GM23338 (cell line): ENCODE measurements at regions not wholly inside any gene's neighbourhood (a gene's known extent, or its start where the extent isn't known, plus 50 kb on each side); places are given as distances from the start of the nearest gene placed in this dataset.

Experiments
- ATAC-seq: fragments of 200-7000 bp; cut with Tn5 transposase; 3 replicates; pipeline ENCODE4 v1.9.1; 2020
- DNase-seq: peaks from one replicate; pipeline ENCODE4 v3.0.0-alpha.2; 2015; ENCODE audit warnings: low spot score
- H2AFZ ChIP-seq: fragments of 200-600 bp; sonication (generic); 2 replicates; pipeline ENCODE4 v1.8.0; 2016; ENCODE audit warnings: antibody characterized with exemption, mild to moderate bottlenecking, moderate library complexity
- H3F3A ChIP-seq: fragments of 200-600 bp; sonication (generic); replicated peaks from 2 replicates; pipeline ENCODE4 v1.8.0; 2017; ENCODE audit warnings: antibody characterized with exemption, mixed run types, low read depth
- H3K27ac ChIP-seq: fragments of 200-600 bp; sonication (generic); 2 replicates; pipeline ENCODE4 v1.6.1; 2016; ENCODE audit warnings: low read depth
- H3K27me3 ChIP-seq: fragments of 200-600 bp; sonication (generic); 2 replicates; pipeline ENCODE4 v1.8.0; 2016; ENCODE audit warnings: mild to moderate bottlenecking, mixed run types, moderate library complexity; ENCODE audit not compliant: insufficient read depth
- H3K36me3 ChIP-seq: fragments of 200-600 bp; sonication (generic); 2 replicates; pipeline ENCODE4 v1.8.0; 2016; ENCODE audit warnings: mild to moderate bottlenecking; ENCODE audit not compliant: insufficient read depth
- H3K4me1 ChIP-seq: fragments of 200-600 bp; sonication (generic); 2 replicates; pipeline ENCODE4 v1.8.0; 2016; ENCODE audit warnings: mild to moderate bottlenecking, moderate library complexity; ENCODE audit not compliant: insufficient read depth
- H3K4me2 ChIP-seq: fragments of 200-600 bp; sonication (generic); 2 replicates; pipeline ENCODE4 v1.7.1; 2017; ENCODE audit warnings: mixed run types
- H3K4me3 ChIP-seq: fragments of 200-600 bp; sonication (generic); 2 replicates; pipeline ENCODE4 v1.6.1; 2016; ENCODE audit warnings: mixed run types
- H3K79me2 ChIP-seq: fragments of 200-600 bp; sonication (generic); replicated peaks from 2 replicates; pipeline ENCODE4 v1.8.0; 2017; ENCODE audit warnings: mild to moderate bottlenecking; ENCODE audit not compliant: insufficient read depth
- H3K9me2 ChIP-seq: fragments of 200-600 bp; sonication (generic); 2 replicates; pipeline ENCODE4 v1.8.0; 2017; ENCODE audit not compliant: insufficient read depth
- H4K20me1 ChIP-seq: fragments of 200-600 bp; sonication (generic); replicated peaks from 2 replicates; pipeline ENCODE4 v1.8.0; 2017; ENCODE audit warnings: mild to moderate bottlenecking; ENCODE audit not compliant: insufficient read depth
- H3K27ac Mint-ChIP-seq: 2 replicates; pipeline ENCODE4 v1.8.0; 2020; ENCODE audit warnings: inconsistent platforms, mild to moderate bottlenecking, moderate library complexity, mixed read lengths
- H3K27me3 Mint-ChIP-seq: 3 replicates; pipeline ENCODE4 v1.8.0; 2022; ENCODE audit warnings: low read depth, mild to moderate bottlenecking, moderate library complexity, mixed read lengths, inconsistent platforms; ENCODE audit not compliant: insufficient read depth, poor library complexity
- H3K36me3 Mint-ChIP-seq: 3 replicates; pipeline ENCODE4 v1.8.0; 2021; ENCODE audit warnings: low read depth, mild to moderate bottlenecking, inconsistent platforms, moderate library complexity, mixed read lengths
- H3K4me1 Mint-ChIP-seq: 3 replicates; pipeline ENCODE4 v1.8.0; 2020; ENCODE audit warnings: mild to moderate bottlenecking, inconsistent platforms, mixed read lengths
- H3K4me3 Mint-ChIP-seq: 3 replicates; pipeline ENCODE4 v1.8.0; 2021; ENCODE audit warnings: moderate library complexity, mild to moderate bottlenecking, inconsistent platforms, mixed read lengths
- H3K9me3 Mint-ChIP-seq: 3 replicates; pipeline ENCODE4 v1.8.0; 2020; ENCODE audit warnings: moderate library complexity, mild to moderate bottlenecking, inconsistent platforms, mixed read lengths
- CREB1 ChIP-seq: fragments of 250-450 bp; sonication (Bioruptor Pico); IDR thresholded peaks from 2 replicates; pipeline ENCODE4 v1.5.0; 2020; ENCODE audit warnings: low read depth, mild to moderate bottlenecking, moderate library complexity
- EZH2 ChIP-seq: fragments of 200-600 bp; sonication (generic); IDR thresholded peaks from one replicate; pipeline ENCODE4 v1.8.0; 2017; ENCODE audit warnings: antibody characterized with exemption, mild to moderate bottlenecking, low read depth; ENCODE audit not compliant: unreplicated experiment
- EZH2phosphoT487 ChIP-seq: fragments of 200-600 bp; sonication (generic); IDR thresholded peaks from one replicate; pipeline ENCODE4 v1.8.1; 2018; ENCODE audit warnings: antibody characterized with exemption; ENCODE audit not compliant: unreplicated experiment
- JUNB ChIP-seq: IDR thresholded peaks from one replicate; pipeline ENCODE4 v1.6.1; 2016; ENCODE audit warnings: antibody characterized with exemption; ENCODE audit not compliant: unreplicated experiment
- NANOG ChIP-seq: IDR thresholded peaks from 2 replicates; pipeline ENCODE4 v1.6.1; 2016; ENCODE audit warnings: antibody characterized with exemption, borderline replicate concordance
- POLR2AphosphoS5 ChIP-seq: IDR thresholded peaks from 2 replicates; pipeline ENCODE4 v1.6.1; 2016; ENCODE audit warnings: antibody characterized with exemption, low read depth
- STAT1 ChIP-seq: IDR thresholded peaks from one replicate; pipeline ENCODE4 v1.6.1; 2016; ENCODE audit warnings: antibody characterized with exemption; ENCODE audit not compliant: unreplicated experiment
- ZNF114 ChIP-seq: fragments of 250-450 bp; sonication (Bioruptor Pico); IDR thresholded peaks from 2 replicates; pipeline ENCODE4 v1.5.0; 2020; ENCODE audit warnings: mild to moderate bottlenecking, moderate library complexity
- ZNF331 ChIP-seq: fragments of 250-450 bp; sonication (Bioruptor Pico); IDR thresholded peaks from 2 replicates; pipeline ENCODE4 v1.5.0; 2020; ENCODE audit warnings: low read depth, mild to moderate bottlenecking, moderate library complexity
- TF ChIP-seq, protein P1 (sequence below): IDR thresholded peaks from 2 replicates; pipeline ENCODE4 v1.6.1; 2016; ENCODE audit warnings: antibody characterized with exemption
- TF ChIP-seq, protein P2 (sequence below): IDR thresholded peaks from one replicate; pipeline ENCODE4 v1.6.1; 2018; ENCODE audit warnings: antibody characterized with exemption; ENCODE audit not compliant: unreplicated experiment
- TF ChIP-seq, protein P3 (sequence below), 2 experiments: fragments of 200-600 bp in 1 of 2; sonication (generic) in 1 of 2; conservative IDR thresholded peaks; 2 replicates each; pipeline versions ENCODE4 v1.5.1 to v1.6.1; 2016 to 2017; ENCODE audit warnings: antibody characterized with exemption in 2 of 2, low read depth in 2 of 2, mild to moderate bottlenecking in 2 of 2, moderate library complexity in 1 of 2

DNA sequence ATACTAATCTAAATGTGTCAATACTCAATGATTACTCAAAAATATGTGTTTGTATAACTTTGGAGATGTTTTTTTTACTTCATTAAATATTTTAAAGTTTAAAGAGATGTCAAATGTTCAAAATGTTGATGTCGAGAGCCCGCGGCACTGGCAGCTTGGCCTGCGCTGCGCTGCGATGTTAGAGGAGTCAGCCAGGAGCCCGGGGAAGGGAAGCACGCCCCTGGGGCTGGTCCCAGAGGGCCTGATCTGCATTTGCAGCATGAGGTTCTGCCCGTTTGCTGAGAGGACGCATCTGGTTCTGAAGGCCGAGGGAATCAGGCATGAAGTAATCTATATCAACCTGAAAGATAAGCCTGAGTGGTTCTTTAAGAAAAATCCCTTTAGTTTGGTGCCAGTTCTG is 66.4 kb upstream of the ATP2C1 start (continued):
- TF ChIP-seq JUNB (no peak), STAT1 (no peak), ZNF331 (CRISPR knock-in tag) (no peak), ZNF114 (CRISPR knock-in tag) (no peak), EZH2phosphoT487 (no peak)

DNA sequence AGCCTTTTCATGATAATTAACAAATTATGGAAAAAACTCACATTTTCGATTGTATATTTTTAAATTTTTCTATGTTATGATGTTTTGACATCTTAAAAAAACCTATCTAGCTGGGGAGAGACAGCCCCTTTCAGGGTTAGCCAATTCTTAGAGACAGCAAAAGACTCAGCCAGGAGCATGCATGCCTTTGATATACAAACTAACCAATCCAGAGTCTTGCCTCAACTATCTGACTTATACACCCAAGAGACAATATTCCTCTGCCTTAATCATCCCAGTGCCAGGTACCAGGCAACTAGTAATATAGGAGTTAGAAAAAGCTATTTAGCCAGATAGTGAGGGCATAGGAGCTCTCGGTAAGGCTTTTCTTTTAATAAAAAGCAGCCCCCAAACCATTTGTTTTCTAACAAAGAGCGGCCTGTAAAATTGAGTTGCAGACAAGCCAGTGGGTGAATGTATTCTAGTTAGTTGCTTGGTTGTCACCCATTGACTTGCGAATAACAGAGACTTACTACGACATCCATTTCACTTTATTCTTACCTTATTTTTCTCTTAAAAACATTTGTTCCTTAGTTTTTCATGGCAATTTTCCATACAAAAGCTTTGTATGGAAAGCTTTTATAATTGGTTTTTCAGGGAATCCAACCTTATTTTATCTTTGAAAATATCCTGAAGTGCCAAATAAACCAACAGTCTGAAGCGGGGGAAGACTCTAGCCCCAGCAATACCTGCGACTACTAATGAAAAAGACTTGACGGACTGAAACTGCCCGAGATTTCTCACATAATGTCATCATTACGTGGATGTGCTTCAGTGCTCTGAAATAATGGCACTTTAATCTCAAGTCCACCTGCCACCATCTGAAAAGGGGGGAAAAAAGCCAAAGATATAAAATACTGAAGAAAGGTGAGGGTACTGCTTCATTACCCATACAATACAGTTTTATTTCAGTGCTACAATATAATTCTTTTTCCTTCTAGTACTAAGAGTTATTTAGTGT is 64.6 kb upstream of the ATP2C1 start:
- peak overlapping the region; percentile 15; the same call in 1 of the 2 replicates for H3K4me2 ChIP-seq
- H3K4me1 ChIP-seq: peaks cover 46% of the 10 kb centered on the region
- no peaks in the 10 kb centered on the region for H3K27me3 ChIP-seq
- Mint-ChIP-seq H3K27me3 (no peaks in the 10 kb centered on the region), H3K4me1 (peaks cover 48% of the 10 kb centered on the region), H3K27ac (0 out of 2 replicates have a peak overlapping the region, but pooled peaks have one; percentile 49), H3K36me3 (no peaks in the 10 kb centered on the region), H3K4me3 (no peak overlapping the region), H3K9me3 (no peaks in the 10 kb centered on the region; the same call in 2 of the 3 replicates)
- no peaks in the 10 kb centered on the region for H4K20me1 ChIP-seq
- H3K27ac ChIP-seq: 0 out of 2 replicates have a peak overlapping the region, but pooled peaks have one; percentile 9
- H3K79me2 ChIP-seq: no peaks in the 10 kb centered on the region
- H2AFZ ChIP-seq: no peak overlapping the region
- H3F3A ChIP-seq: no peaks in the 10 kb centered on the region
- DNase-seq: no peak
- no peaks in the 10 kb centered on the region for H3K9me2 ChIP-seq
- no peaks in the 10 kb centered on the region for H3K36me3 ChIP-seq
- peak overlapping the region; percentile 7; the same call in 1 of the 2 replicates for H3K4me3 ChIP-seq
- ATAC-seq: peak; percentile 84
- TF ChIP-seq EZH2 (no peak), JUNB (no peak), ZNF114 (CRISPR knock-in tag) (no peak), POLR2AphosphoS5 (no peak), STAT1 (no peak), NANOG (no peak), CREB1 (CRISPR knock-in tag) (no peak)
- TF ChIP-seq, protein P1, sequence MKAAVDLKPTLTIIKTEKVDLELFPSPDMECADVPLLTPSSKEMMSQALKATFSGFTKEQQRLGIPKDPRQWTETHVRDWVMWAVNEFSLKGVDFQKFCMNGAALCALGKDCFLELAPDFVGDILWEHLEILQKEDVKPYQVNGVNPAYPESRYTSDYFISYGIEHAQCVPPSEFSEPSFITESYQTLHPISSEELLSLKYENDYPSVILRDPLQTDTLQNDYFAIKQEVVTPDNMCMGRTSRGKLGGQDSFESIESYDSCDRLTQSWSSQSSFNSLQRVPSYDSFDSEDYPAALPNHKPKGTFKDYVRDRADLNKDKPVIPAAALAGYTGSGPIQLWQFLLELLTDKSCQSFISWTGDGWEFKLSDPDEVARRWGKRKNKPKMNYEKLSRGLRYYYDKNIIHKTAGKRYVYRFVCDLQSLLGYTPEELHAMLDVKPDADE: no peak
- TF ChIP-seq, protein P2, sequence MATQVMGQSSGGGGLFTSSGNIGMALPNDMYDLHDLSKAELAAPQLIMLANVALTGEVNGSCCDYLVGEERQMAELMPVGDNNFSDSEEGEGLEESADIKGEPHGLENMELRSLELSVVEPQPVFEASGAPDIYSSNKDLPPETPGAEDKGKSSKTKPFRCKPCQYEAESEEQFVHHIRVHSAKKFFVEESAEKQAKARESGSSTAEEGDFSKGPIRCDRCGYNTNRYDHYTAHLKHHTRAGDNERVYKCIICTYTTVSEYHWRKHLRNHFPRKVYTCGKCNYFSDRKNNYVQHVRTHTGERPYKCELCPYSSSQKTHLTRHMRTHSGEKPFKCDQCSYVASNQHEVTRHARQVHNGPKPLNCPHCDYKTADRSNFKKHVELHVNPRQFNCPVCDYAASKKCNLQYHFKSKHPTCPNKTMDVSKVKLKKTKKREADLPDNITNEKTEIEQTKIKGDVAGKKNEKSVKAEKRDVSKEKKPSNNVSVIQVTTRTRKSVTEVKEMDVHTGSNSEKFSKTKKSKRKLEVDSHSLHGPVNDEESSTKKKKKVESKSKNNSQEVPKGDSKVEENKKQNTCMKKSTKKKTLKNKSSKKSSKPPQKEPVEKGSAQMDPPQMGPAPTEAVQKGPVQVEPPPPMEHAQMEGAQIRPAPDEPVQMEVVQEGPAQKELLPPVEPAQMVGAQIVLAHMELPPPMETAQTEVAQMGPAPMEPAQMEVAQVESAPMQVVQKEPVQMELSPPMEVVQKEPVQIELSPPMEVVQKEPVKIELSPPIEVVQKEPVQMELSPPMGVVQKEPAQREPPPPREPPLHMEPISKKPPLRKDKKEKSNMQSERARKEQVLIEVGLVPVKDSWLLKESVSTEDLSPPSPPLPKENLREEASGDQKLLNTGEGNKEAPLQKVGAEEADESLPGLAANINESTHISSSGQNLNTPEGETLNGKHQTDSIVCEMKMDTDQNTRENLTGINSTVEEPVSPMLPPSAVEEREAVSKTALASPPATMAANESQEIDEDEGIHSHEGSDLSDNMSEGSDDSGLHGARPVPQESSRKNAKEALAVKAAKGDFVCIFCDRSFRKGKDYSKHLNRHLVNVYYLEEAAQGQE: no peak
- TF ChIP-seq, protein P3, sequence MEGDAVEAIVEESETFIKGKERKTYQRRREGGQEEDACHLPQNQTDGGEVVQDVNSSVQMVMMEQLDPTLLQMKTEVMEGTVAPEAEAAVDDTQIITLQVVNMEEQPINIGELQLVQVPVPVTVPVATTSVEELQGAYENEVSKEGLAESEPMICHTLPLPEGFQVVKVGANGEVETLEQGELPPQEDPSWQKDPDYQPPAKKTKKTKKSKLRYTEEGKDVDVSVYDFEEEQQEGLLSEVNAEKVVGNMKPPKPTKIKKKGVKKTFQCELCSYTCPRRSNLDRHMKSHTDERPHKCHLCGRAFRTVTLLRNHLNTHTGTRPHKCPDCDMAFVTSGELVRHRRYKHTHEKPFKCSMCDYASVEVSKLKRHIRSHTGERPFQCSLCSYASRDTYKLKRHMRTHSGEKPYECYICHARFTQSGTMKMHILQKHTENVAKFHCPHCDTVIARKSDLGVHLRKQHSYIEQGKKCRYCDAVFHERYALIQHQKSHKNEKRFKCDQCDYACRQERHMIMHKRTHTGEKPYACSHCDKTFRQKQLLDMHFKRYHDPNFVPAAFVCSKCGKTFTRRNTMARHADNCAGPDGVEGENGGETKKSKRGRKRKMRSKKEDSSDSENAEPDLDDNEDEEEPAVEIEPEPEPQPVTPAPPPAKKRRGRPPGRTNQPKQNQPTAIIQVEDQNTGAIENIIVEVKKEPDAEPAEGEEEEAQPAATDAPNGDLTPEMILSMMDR (conservative IDR thresholded peaks at IDR 0.05; ENCODE audit: low read depth in 2 of 2): no peak
